BJ (cell line): ENCODE measurements at regions not wholly inside any gene's neighbourhood (a gene's known extent, or its start where the extent isn't known, plus 50 kb on each side); places are given as distances from the start of the nearest gene placed in this dataset.

Source experiments
- CTCF ChIA-PET: fragments of 350-600 bp; formaldehyde crosslinking; extraction: SDS; loops from one replicate; lab custom pipeline; 2021; ENCODE audit warnings: antibody characterized with exemption, inconsistent platforms; lab: Yijun Ruan, JAX
- POLR2A ChIA-PET: fragments of 300-600 bp; sonication (Branson Sonifier 250); formaldehyde crosslinking; extraction: SDS; loops from one replicate; lab custom pipeline; 2021; ENCODE audit warnings: antibody characterized with exemption; lab: Charles Lee
- DNase-seq: peaks from one replicate; pipeline ENCODE4 v3.0.0-alpha.2; 2011; ENCODE audit warnings: low read depth
- H3K27me3 ChIP-seq: 2 replicates; pipeline ENCODE4 v1.6.0; 2011; ENCODE audit warnings: low read length; ENCODE audit not compliant: control insufficient read depth, insufficient read depth
- H3K36me3 ChIP-seq: 2 replicates; pipeline ENCODE4 v1.5.1; 2011; ENCODE audit warnings: low read length; ENCODE audit not compliant: control insufficient read depth, insufficient read depth
- H3K4me3 ChIP-seq: 2 replicates; pipeline ENCODE4 v1.5.1; 2011; ENCODE audit warnings: low read depth, mild to moderate bottlenecking, control low read depth, low read length
- TF ChIP-seq, protein P1 (sequence below): IDR thresholded peaks from 2 replicates; pipeline ENCODE4 v1.5.1; 2011; ENCODE audit warnings: low read depth, mild to moderate bottlenecking, control low read depth, inconsistent platforms, low read length, moderate library complexity; ENCODE audit not compliant: insufficient read depth

DNA sequence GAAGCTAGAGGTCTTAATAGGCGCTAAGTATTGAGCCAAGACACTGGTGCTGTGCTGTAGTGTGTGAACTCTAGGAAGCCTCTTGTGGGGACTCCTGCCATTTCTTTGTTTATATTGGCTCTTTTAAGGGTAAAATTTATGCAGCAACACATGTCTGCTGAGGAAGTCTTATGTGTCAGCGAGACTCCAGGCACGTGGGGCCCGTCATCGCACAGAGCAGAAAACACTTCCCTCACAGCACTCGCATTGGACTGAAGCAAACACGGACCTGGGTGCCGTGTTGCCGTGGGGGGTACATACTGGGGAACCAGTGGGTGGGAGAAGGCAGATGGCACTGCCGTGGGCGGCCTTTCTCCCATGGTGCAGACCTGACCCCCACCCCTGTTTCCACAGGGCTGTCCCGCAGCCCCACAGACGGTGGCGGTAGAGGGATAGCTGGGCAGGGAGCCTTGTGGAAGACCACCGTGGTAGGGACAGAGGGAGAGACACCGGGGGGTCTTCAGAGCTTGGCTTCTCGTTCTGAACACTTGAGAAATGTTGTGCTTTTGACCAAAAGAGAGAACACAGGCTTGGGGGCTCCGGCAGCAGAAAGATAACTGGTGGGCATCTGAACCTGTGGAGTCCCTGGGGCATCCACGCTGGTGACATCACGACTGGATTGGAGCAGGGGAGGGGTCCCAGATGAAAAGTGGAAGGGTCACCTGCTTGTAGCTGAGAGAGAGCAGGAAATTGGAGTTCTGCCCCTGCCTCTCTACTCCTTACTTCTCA, 284.7 kb upstream of the SHH start:
- no peak for DNase-seq
- CTCF ChIA-PET, result no interaction called here
- Histone ChIP-seq H3K4me3 (no peak overlapping the region), H3K36me3 (no peaks in the 10 kb centered on the region), H3K27me3 (no peaks in the 10 kb centered on the region)
- POLR2A ChIA-PET, result no interaction called here
- TF ChIP-seq, protein P1, sequence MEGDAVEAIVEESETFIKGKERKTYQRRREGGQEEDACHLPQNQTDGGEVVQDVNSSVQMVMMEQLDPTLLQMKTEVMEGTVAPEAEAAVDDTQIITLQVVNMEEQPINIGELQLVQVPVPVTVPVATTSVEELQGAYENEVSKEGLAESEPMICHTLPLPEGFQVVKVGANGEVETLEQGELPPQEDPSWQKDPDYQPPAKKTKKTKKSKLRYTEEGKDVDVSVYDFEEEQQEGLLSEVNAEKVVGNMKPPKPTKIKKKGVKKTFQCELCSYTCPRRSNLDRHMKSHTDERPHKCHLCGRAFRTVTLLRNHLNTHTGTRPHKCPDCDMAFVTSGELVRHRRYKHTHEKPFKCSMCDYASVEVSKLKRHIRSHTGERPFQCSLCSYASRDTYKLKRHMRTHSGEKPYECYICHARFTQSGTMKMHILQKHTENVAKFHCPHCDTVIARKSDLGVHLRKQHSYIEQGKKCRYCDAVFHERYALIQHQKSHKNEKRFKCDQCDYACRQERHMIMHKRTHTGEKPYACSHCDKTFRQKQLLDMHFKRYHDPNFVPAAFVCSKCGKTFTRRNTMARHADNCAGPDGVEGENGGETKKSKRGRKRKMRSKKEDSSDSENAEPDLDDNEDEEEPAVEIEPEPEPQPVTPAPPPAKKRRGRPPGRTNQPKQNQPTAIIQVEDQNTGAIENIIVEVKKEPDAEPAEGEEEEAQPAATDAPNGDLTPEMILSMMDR, result no peak

DNA sequence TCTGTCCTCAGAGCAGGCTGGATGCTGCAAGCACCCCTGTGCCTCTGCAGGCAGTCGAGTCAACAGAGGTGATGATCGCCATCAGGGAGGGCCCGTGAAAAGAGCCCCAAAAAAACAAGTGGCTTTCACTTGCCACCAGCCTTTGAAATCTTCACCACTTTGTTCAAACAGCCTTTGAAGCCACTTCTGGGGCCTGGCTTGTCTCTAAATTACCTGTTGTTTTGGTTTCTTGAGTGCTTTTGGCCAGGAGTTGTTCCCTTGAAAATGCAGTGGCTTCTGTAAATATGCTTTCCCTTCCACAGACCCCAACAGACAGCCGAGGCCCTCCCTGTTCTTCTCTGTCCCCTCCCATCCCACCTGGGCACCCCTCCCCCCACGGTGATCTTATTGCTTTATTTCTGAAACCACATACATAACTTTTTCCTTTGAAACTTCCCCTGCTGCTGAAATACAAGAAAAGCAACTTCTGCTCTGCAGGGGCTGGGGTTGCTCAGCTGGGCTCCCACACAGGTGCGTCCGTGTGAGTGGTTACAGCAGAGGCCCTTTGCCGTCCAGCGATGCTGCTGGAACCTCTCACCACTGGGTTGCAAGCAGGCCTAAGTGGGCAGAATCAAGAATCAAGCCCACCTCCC, 283.8 kb upstream of the SHH start:
- CTCF ChIA-PET, result no interaction called here
- no peak overlapping the region for H3K4me3 ChIP-seq
- POLR2A ChIA-PET, result no interaction called here
- H3K36me3 ChIP-seq, result no peaks in the 10 kb centered on the region
- H3K27me3 ChIP-seq, result no peaks in the 10 kb centered on the region
- TF ChIP-seq, protein P1, result no peak
- DNase-seq, result no peak

DNA sequence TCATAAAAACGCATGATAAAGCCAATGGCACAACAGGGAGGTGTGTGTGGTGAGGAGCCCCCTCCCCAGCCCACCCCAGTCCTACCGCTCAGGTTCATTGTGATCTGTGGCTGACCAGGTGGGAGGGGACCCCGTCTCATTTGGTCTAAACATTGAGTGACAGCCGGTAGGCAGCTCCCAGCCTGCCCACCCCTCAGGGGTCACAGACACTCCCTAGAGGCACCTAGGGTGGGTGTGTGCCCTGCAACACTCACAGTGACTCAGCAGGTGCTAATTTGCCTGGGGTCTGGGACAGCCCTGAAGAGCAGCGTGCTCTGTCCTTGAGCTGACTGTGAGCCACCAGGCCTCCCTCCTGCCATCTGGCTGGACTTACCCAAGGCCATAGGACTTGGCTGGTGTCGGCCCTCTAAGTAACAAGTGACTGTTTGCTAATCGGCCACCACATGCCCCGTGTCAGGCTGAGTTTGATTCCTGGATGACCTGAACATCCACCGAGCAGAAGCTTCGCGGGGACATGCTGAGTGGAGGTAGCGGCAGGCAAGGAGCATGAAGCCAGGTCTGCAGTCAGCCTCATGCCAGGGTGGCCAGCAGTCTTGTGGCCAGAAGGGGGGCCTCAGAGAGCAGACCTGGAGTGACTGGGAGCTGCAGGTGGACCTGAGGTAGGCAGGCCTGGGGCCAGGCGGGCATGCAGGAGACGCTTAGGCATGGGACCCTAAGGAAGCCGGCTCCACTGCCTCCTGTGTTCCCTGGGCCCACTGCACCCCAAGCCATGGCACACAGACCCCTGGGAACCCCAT, 282.3 kb upstream of the SHH start:
- ChIA-PET POLR2A (no interaction called here), CTCF (no interaction called here)
- H3K4me3 ChIP-seq, result no peak overlapping the region
- TF ChIP-seq, protein P1, result no peak
- no peaks in the 10 kb centered on the region for H3K36me3 ChIP-seq
- DNase-seq, result no peak
- H3K27me3 ChIP-seq, result no peaks in the 10 kb centered on the region

DNA sequence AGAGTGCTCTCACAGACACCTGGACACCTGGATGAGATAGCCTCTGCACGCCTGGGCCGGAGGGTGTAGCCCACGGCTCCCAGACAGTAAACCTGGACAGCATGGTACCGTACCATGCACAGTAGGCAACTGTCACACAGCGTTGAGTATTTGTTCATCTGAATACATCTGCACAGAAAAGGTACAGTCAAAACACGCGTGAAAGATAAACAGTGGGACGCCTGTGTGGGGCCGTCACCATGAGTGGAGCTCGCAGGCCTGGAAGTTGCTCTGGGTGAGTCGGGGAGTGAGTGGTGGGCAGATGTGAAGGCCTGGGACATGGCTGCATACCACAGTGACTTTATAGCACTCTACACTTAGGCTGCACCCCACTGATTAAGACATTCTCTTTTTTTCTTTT, 280.0 kb upstream of the SHH start:
- Histone ChIP-seq H3K36me3 (no peaks in the 10 kb centered on the region), H3K27me3 (no peaks in the 10 kb centered on the region), H3K4me3 (no peak overlapping the region)
- POLR2A ChIA-PET, result no interaction called here
- no peak for DNase-seq
- TF ChIP-seq, protein P1, result no peak
- CTCF ChIA-PET, result no interaction called here

DNA sequence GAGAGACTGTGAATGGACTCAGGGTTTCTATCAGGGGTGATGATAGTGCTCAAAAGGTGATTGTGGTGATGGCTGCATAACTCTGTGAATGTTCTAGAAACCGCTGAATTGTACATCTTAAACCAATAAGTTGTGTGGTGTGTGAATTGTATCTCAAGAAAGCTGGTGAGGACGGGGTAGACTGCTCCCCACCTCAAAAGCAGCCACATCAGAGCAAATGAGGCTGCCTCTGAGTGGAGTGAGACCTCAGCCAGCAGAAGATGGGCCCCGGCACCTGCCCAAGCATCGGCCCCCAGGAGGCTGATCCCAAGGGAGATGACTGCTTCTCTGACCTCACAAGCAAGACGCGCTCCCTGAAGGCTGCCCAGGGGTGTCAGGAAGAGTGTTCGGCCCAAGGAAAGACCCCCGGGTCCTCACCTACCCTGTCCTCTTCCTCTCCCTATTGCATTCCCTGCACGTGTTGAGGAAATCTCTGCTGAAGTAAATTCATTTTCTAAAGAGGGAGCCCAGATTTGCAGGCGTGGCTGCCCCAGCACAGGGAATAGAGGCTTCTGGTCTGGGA, 279.3 kb upstream of the SHH start:
- H3K36me3 ChIP-seq, result no peaks in the 10 kb centered on the region
- H3K27me3 ChIP-seq, result no peaks in the 10 kb centered on the region
- POLR2A ChIA-PET, result no interaction called here
- TF ChIP-seq, protein P1, result no peak
- H3K4me3 ChIP-seq, result no peak overlapping the region
- CTCF ChIA-PET, result no interaction called here
- no peak for DNase-seq
